Stimulated activated naive B cell treated with anti-CD40 and anti-IgM and Interleukin-4, amounts not matched to agents 10 μg/mL and 1 μg/mL and 100 μg/mL, for 72 hours (primary cell): ENCODE measurements at regions not wholly inside any gene's neighbourhood (a gene's known extent, or its start where the extent isn't known, plus 50 kb on each side); places are given as distances from the start of the nearest gene placed in this dataset.

Experiments used
- ATAC-seq, 2 donors: fragments of 150-1000 bp; cut with Tn5 transposase; replicated peaks; 2 replicates each; pipeline ENCODE4 v1.10.0; 2021; ENCODE audit warnings: moderate library complexity in 1 of 2
- DNase-seq: peaks from one replicate; pipeline ENCODE4 v3.0.0; 2021
- H3K27ac Mint-ChIP-seq: one replicate; pipeline ENCODE4 v1.8.0; 2022; ENCODE audit warnings: mild to moderate bottlenecking, mixed read lengths
- H3K27me3 Mint-ChIP-seq, 2 donors: one replicate each; pipeline ENCODE4 v1.8.0; 2022; ENCODE audit warnings: mixed read lengths in 2 of 2
- H3K36me3 Mint-ChIP-seq, 2 donors: one replicate each; pipeline ENCODE4 v1.8.0; 2022; ENCODE audit warnings: mixed read lengths in 2 of 2, mild to moderate bottlenecking in 1 of 2
- H3K4me1 Mint-ChIP-seq, 2 donors: one replicate each; pipeline ENCODE4 v1.8.0; 2022; ENCODE audit warnings: mixed read lengths in 2 of 2, mild to moderate bottlenecking in 1 of 2
- H3K4me3 Mint-ChIP-seq, 2 donors: one replicate each; pipeline ENCODE4 v1.8.0; 2022; ENCODE audit warnings: mild to moderate bottlenecking in 2 of 2, mixed read lengths in 2 of 2, moderate library complexity in 1 of 2
- H3K9me3 Mint-ChIP-seq, 2 donors: one replicate each; pipeline ENCODE4 v1.8.0; 2022; ENCODE audit warnings: mixed read lengths in 2 of 2, mild to moderate bottlenecking in 1 of 2

- ATAC-seq (no peak), DNase-seq (no peak)
- H3K4me3 Mint-ChIP-seq = no peak overlapping the region
- peaks cover 5 to 8% of the 10 kb centered on the region in 2 donors for H3K27me3 Mint-ChIP-seq
- H3K36me3 Mint-ChIP-seq = peaks cover 0 to 2% of the 10 kb centered on the region in 2 donors
- H3K9me3 Mint-ChIP-seq = no peaks in the 10 kb centered on the region
- H3K27ac Mint-ChIP-seq = no peak overlapping the region
- peaks cover 0 to 4% of the 10 kb centered on the region in 2 donors for H3K4me1 Mint-ChIP-seq
Measured at GRCh38 chr4:54967289-54967688, 158.1 kb downstream of the KDR start.

DNA sequence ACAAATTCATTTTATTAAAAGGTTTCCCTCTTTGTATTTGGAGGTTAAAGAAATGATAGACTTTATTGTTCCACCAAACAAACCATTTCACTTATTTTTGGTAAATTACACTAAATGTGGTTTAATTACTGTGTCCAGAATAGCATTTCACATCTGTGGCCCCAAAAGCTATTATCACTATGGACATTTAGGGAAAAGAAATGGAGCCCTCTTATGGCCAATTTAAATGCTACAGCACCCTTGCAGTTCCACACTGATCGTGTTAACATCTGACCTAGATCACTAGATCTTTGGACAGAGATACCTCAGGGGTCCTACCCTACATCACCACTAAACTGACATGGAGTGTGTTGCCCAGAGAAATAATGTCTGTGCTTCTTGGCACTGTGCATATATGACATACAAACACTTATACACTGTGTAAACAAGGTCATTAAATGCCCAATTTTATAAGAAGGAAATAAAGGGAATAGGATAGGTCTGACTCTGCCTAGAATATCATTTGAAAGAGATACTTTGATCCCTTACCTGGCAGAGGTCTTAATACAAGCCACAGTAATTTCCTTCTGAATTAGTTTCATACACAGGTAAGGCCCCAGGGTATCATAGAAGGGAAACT, 163.9 kb downstream of the KDR start:
- Mint-ChIP-seq H3K4me3 (no peak overlapping the region), H3K4me1 (no peaks in the 10 kb centered on the region), H3K27ac (no peak overlapping the region), H3K9me3 (no peaks in the 10 kb centered on the region), H3K36me3 (no peaks in the 10 kb centered on the region), H3K27me3 (peaks cover 6 to 8% of the 10 kb centered on the region in 2 donors)
- ATAC-seq (peak; percentile 67 to 72), DNase-seq (no peak)

- no peaks in the 10 kb centered on the region for H3K36me3 Mint-ChIP-seq
- no peak overlapping the region for H3K27ac Mint-ChIP-seq
- no peak overlapping the region for H3K4me3 Mint-ChIP-seq
- DNase-seq (no peak), ATAC-seq (no peak)
- peaks cover 6 to 8% of the 10 kb centered on the region in 2 donors for H3K27me3 Mint-ChIP-seq
- H3K4me1 Mint-ChIP-seq = no peaks in the 10 kb centered on the region
- H3K9me3 Mint-ChIP-seq = no peaks in the 10 kb centered on the region
Measured at GRCh38 chr4:54959651-54960116, 165.7 kb downstream of the KDR start.

GRCh38 chr4:54959131-54959530, 166.3 kb downstream of the KDR start:
- peaks cover 6 to 8% of the 10 kb centered on the region in 2 donors for H3K27me3 Mint-ChIP-seq
- no peaks in the 10 kb centered on the region for H3K9me3 Mint-ChIP-seq
- DNase-seq (no peak), ATAC-seq (no peak)
- no peak overlapping the region for H3K4me3 Mint-ChIP-seq
- H3K36me3 Mint-ChIP-seq = no peaks in the 10 kb centered on the region
- no peaks in the 10 kb centered on the region for H3K4me1 Mint-ChIP-seq
- H3K27ac Mint-ChIP-seq = no peak overlapping the region

DNA sequence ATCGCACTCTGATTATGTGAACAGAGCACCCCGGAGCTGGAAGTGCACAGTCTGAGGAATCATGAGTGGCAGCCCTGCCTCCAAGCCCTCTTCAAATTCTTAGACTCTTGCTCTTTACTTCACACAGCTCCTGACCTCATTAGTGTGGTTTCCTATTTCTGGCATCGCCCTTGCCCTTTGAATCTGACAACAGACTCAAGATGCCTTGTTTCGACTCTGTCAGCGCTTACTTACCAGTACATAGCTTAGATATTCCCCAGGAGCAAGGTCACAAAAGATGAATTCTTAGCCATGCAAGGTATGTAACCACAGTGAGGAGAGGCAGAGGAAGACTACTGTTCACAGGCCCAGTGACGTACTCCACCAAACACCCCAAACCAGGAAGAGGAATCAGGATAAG, 167.2 kb downstream of the KDR start:
- Mint-ChIP-seq H3K4me3 (no peak overlapping the region), H3K4me1 (no peaks in the 10 kb centered on the region), H3K9me3 (no peaks in the 10 kb centered on the region), H3K36me3 (no peaks in the 10 kb centered on the region), H3K27me3 (peaks cover 6% of the 10 kb centered on the region in 2 donors), H3K27ac (no peak overlapping the region)
- ATAC-seq (no peak), DNase-seq (no peak)

GRCh38 chr4:54954656-54955388, 170.6 kb downstream of the KDR start:
- ATAC-seq (peak in 1 of 2 donors; percentile 8), DNase-seq (no peak)
- Mint-ChIP-seq H3K4me1 (no peaks in the 10 kb centered on the region), H3K27me3 (no peaks in the 10 kb centered on the region), H3K9me3 (no peaks in the 10 kb centered on the region), H3K4me3 (no peak overlapping the region), H3K27ac (no peak overlapping the region), H3K36me3 (no peaks in the 10 kb centered on the region)

DNA sequence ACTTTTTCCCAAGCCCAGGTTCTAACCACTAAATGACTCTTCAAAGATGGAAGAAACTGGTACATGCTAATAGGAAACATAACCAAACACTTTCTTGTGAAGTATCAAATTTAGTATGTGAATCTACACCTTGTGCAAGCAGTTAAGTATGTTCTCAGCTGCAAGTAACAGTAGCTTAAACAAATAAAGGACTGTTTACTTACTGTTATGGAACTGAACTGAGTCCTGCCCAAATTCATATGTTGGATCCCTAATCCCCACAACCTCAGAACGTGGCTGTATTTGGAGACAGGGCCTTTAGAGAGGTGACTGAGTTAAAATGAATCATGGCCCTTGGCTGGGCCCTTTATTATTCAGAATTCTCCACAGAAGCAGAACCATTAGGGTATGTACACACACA, 178.7 kb downstream of the KDR start:
- ATAC-seq = no peak
- Mint-ChIP-seq H3K9me3 (no peaks in the 10 kb centered on the region), H3K27me3 (no peaks in the 10 kb centered on the region), H3K4me3 (no peak overlapping the region), H3K27ac (no peak overlapping the region), H3K4me1 (peaks cover 11 to 17% of the 10 kb centered on the region in 2 donors), H3K36me3 (no peaks in the 10 kb centered on the region)
- no peak for DNase-seq

- no peaks in the 10 kb centered on the region for H3K27me3 Mint-ChIP-seq
- peaks cover 17 to 24% of the 10 kb centered on the region in 2 donors for H3K4me1 Mint-ChIP-seq
- no peaks in the 10 kb centered on the region for H3K9me3 Mint-ChIP-seq
- no peak overlapping the region for H3K27ac Mint-ChIP-seq
- no peaks in the 10 kb centered on the region for H3K36me3 Mint-ChIP-seq
- no peak overlapping the region for H3K4me3 Mint-ChIP-seq
- peak; percentile 48 to 60 for ATAC-seq
- no peak for DNase-seq
Measured at GRCh38 chr4:54945838-54946237, 179.6 kb downstream of the KDR start.

- ATAC-seq (peak; percentile 67 to 71), DNase-seq (no peak)
- peaks cover 17 to 24% of the 10 kb centered on the region in 2 donors for H3K4me1 Mint-ChIP-seq
- no peaks in the 10 kb centered on the region for H3K36me3 Mint-ChIP-seq
- H3K27me3 Mint-ChIP-seq = no peaks in the 10 kb centered on the region
- H3K9me3 Mint-ChIP-seq = no peaks in the 10 kb centered on the region
- H3K27ac Mint-ChIP-seq = peak overlapping the region; percentile 47
- peak overlapping the region; percentile 62 to 79 for H3K4me3 Mint-ChIP-seq
Measured at GRCh38 chr4:54942721-54943120, 182.7 kb downstream of the KDR start.

- no peaks in the 10 kb centered on the region for H3K9me3 Mint-ChIP-seq
- no peaks in the 10 kb centered on the region for H3K36me3 Mint-ChIP-seq
- H3K4me3 Mint-ChIP-seq = peak overlapping the region; percentile 62 to 79
- ATAC-seq (peak; percentile 78 to 80), DNase-seq (no peak)
- no peaks in the 10 kb centered on the region for H3K27me3 Mint-ChIP-seq
- H3K27ac Mint-ChIP-seq = no peak overlapping the region
- H3K4me1 Mint-ChIP-seq = peaks cover 17 to 24% of the 10 kb centered on the region in 2 donors
Measured at GRCh38 chr4:54941994-54942552, 183.3 kb downstream of the KDR start.

GRCh38 chr4:54940996-54941865, 184.2 kb downstream of the KDR start:
- ATAC-seq = no peak

DNA sequence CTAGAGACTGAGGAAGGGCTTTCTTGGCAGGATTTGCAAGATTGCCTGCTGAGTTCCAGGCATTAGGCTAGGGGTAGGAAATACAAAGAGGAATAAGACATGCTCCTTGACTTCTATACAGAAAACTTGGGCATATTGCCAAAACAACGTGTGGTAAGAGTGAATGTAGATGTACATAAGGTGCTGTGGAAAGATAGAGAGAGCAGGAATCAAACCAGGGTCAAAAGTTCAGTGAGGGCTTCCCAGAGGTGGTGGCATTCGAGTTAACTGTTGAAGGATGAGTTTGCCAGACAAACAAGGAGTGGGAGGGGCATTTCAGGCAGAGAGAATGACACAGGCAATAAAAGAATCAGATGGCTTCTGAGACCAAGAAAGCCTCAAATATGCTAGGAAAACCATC, 187.9 kb downstream of the KDR start:
- H3K4me3 Mint-ChIP-seq = no peak overlapping the region
- H3K9me3 Mint-ChIP-seq = no peaks in the 10 kb centered on the region
- DNase-seq (no peak), ATAC-seq (no peak)
- H3K36me3 Mint-ChIP-seq = no peaks in the 10 kb centered on the region
- no peak overlapping the region for H3K27ac Mint-ChIP-seq
- H3K27me3 Mint-ChIP-seq = peaks cover 0 to 5% of the 10 kb centered on the region in 2 donors
- H3K4me1 Mint-ChIP-seq = peaks cover 9 to 11% of the 10 kb centered on the region in 2 donors

More at GRCh38 chr4:54940996-54941865, 184.2 kb downstream of the KDR start:
- no peak for DNase-seq
- peak overlapping the region; percentile 56 to 79 for H3K4me3 Mint-ChIP-seq
- no peaks in the 10 kb centered on the region for H3K27me3 Mint-ChIP-seq
- H3K36me3 Mint-ChIP-seq = no peaks in the 10 kb centered on the region
- no peak overlapping the region for H3K27ac Mint-ChIP-seq
- peaks cover 17 to 24% of the 10 kb centered on the region in 2 donors for H3K4me1 Mint-ChIP-seq
- no peaks in the 10 kb centered on the region for H3K9me3 Mint-ChIP-seq

DNA sequence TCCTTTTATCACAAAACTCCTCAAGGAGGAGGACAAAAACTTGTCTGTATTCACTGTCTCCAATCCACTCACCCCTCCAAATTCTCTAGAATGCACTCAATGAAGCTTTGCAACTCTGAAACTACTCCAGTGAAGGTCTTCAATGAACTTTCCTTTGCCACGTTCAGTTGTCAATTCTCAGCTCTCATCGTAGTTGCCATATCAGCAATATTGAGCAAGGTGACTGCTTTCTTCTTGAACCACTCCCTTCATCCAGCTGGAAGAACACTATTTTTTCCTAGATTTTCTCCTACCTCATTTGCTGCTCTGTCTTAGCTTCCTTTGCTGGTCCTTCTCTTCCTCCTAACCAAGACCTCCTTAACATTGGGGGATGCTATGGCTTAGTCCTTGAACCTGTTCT, 191.8 kb downstream of the KDR start:
- peaks cover 0 to 5% of the 10 kb centered on the region in 2 donors for H3K27me3 Mint-ChIP-seq
- H3K27ac Mint-ChIP-seq = no peak overlapping the region
- DNase-seq (no peak), ATAC-seq (no peak)
- no peaks in the 10 kb centered on the region for H3K4me1 Mint-ChIP-seq
- no peak overlapping the region for H3K4me3 Mint-ChIP-seq
- no peaks in the 10 kb centered on the region for H3K9me3 Mint-ChIP-seq
- H3K36me3 Mint-ChIP-seq = no peaks in the 10 kb centered on the region

GRCh38 chr4:54930226-54930625, 195.2 kb downstream of the KDR start:
- DNase-seq = no peak
- ATAC-seq = no peak
- no peak overlapping the region for H3K4me3 Mint-ChIP-seq
- H3K9me3 Mint-ChIP-seq = peaks cover 2 to 4% of the 10 kb centered on the region in 2 donors
- no peaks in the 10 kb centered on the region for H3K4me1 Mint-ChIP-seq
- H3K27me3 Mint-ChIP-seq = no peaks in the 10 kb centered on the region
- H3K27ac Mint-ChIP-seq = no peak overlapping the region
- H3K36me3 Mint-ChIP-seq = no peaks in the 10 kb centered on the region
